AG10803 (cell line): ENCODE measurements at regions not wholly inside any gene's neighbourhood (a gene's known extent, or its start where the extent isn't known, plus 50 kb on each side); places are given as distances from the start of the nearest gene placed in this dataset.

Experiments used
- DNase-seq: peaks from one replicate; pipeline ENCODE4 v3.0.0; 2010; ENCODE audit warnings: low read depth
- H3K4me3 ChIP-seq: 2 replicates; pipeline ENCODE4 v1.5.1; 2011; ENCODE audit warnings: mild to moderate bottlenecking, low read length, control low read depth
- TF ChIP-seq, protein P1 (sequence below): conservative IDR thresholded peaks from 2 replicates; pipeline ENCODE4 v1.5.1; 2011; ENCODE audit warnings: mild to moderate bottlenecking, low read length, control low read depth, inconsistent platforms

DNA sequence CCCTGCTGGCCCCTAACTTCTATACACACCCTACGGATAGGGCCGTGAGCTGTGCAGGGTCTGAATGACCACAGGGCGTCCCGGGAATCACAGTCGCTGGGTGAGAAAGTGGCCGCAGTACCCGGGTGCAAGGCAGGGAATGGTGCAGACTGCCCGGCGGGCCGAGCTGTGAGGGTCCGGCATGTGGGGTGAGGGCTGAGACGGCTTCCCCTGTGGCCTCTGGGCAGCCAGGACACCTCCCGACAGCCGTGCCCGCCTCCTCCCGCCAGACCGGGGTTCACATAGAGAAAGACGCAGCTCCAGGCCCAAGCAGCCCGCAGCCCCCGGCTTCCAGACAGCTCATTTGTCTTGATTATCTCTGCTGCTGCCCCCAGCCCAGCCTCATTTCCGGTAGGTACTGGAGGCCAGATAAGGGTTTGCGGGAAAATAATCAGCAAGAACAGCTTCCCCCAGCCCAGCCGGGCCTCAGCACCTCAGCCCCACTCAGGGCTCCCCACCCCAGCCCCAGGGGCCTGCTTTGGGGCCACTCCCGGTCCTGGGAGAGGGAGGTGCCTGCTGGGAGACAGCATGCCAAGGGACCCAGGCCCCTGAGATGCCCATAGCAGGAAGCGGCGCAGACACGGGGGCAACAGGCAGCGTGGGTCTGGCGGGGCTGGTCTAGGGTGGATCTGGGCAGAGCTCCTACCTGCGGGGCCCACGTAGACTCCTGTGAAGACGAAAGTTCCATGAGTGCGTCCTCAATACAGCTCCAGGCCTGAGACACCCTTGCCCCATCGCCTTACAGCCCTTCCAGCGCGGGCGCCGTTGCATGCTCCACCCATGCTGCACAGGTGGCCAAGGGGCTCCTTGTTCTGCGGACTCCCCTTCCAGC lies 123.1 kb downstream of the BRD1 start:
- H3K4me3 ChIP-seq = no peak overlapping the region
- no peak for DNase-seq
- TF ChIP-seq, protein P1, sequence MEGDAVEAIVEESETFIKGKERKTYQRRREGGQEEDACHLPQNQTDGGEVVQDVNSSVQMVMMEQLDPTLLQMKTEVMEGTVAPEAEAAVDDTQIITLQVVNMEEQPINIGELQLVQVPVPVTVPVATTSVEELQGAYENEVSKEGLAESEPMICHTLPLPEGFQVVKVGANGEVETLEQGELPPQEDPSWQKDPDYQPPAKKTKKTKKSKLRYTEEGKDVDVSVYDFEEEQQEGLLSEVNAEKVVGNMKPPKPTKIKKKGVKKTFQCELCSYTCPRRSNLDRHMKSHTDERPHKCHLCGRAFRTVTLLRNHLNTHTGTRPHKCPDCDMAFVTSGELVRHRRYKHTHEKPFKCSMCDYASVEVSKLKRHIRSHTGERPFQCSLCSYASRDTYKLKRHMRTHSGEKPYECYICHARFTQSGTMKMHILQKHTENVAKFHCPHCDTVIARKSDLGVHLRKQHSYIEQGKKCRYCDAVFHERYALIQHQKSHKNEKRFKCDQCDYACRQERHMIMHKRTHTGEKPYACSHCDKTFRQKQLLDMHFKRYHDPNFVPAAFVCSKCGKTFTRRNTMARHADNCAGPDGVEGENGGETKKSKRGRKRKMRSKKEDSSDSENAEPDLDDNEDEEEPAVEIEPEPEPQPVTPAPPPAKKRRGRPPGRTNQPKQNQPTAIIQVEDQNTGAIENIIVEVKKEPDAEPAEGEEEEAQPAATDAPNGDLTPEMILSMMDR = no peak

DNA sequence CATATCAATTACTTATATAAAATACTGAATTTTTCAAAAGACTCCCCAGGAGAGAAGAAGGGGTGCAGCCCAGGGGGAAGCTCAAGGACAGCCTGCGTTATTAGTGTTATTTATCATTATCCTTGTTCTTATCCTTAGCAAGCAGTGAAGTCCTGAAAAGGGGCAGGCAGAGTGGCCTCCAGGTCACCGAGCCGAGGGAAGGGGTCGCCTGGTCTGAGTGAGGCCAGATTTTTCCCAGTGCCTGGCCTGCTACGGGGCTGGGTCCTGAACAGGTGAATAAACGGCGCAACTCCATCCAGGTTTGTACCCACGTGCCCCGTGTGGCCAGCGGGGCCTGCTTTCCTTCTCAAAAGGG lies 123.7 kb downstream of the BRD1 start:
- TF ChIP-seq, protein P1 = no peak
- no peak for DNase-seq
- no peak overlapping the region for H3K4me3 ChIP-seq

GRCh38 chr22:49703505-49703904 lies 124.2 kb downstream of the BRD1 start:
- H3K4me3 ChIP-seq = no peak overlapping the region
- DNase-seq = no peak
- TF ChIP-seq, protein P1 = no peak

GRCh38 chr22:49702068-49702397 lies 125.6 kb downstream of the BRD1 start:
- TF ChIP-seq, protein P1 = no peak
- H3K4me3 ChIP-seq = no peak overlapping the region
- no peak for DNase-seq

- no peak for DNase-seq
- TF ChIP-seq, protein P1 = peak; percentile 32
- H3K4me3 ChIP-seq = no peak overlapping the region
Measured at GRCh38 chr22:49701380-49702067, 126.1 kb downstream of the BRD1 start.

DNA sequence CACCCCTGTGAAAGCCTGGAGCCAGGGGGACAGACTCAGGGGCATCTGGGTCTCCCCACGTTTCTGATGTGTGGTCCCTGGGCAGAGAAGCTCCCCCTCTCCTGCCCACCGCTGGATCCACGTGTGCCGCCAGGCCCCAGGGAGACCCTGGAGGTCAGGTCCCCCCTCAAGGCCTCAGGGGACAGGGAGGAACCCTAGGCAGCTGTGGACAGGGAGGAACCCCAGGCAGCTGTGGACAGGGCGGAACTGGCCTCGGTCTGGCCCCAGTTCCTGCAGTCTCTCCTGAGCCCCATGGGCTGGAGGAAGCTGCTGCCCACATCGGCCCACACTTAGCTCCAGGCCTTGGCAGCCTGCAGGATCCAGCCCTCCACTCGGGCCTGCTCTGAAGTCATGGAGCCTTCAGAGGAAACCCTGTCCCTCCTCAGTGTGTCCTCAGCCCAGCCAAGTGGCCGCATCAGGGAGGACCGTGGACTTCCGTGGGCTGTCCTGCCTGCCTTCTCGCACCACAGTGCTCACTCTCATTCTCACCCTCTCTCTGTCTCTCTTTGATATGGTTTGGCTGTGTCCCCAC lies 127.7 kb downstream of the BRD1 start:
- TF ChIP-seq, protein P1 = no peak
- no peak overlapping the region for H3K4me3 ChIP-seq
- no peak for DNase-seq
